HG02973 (cell line): ENCODE measurements at regions not wholly inside any gene's neighbourhood (a gene's known extent, or its start where the extent isn't known, plus 50 kb on each side); places are given as distances from the start of the nearest gene placed in this dataset.
"Not testable (repeated sequence)": the region's sequence is repeated elsewhere in the genome, so short reads cannot be mapped to it uniquely, and the experiment has no call there.

Experiments used
- ATAC-seq: cut with Tn5 transposase; IDR thresholded peaks from one replicate; pipeline ENCODE4 v1.9.1; 2021; ENCODE audit warnings: moderate library complexity; ENCODE audit not compliant: unreplicated experiment

DNA sequence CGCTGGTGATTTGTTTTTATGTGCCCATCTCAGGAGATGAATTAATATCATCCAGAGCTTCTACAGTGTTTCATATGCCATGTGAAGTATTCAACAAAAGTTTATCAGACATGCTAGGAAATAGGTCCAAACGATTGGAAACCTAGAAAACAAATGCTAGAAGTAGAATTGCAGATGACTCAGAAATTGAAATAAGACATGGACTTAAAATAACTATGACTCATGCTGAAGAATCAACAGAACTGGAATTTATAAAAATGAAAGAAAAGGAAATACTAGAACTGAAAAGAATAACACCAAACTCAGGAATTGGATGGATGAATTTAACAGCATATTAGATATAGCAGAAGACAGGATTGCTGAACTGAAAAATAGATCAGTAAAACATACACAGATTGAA, 172.7 kb upstream of the GIMD1 start:
- ATAC-seq, result no peak

DNA sequence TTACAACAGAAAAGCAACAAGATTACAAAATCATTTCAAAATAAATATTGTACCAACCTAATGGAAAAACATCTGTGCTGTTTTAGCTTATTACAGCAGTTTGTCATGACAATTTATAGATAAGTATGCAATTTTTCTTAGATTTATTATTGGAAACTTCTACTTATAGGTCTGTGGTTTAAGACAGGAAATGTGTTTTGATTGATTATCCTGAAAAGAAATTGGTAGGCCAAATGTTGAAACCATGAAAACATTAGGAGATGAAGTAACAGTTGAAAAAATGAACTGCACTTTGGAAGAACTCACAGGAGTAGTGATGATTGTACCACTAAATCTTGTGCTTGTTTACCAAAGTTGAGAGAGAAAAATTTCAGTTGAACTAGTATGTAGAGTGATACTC, 162.2 kb upstream of the GIMD1 start:
- ATAC-seq, result no peak

DNA sequence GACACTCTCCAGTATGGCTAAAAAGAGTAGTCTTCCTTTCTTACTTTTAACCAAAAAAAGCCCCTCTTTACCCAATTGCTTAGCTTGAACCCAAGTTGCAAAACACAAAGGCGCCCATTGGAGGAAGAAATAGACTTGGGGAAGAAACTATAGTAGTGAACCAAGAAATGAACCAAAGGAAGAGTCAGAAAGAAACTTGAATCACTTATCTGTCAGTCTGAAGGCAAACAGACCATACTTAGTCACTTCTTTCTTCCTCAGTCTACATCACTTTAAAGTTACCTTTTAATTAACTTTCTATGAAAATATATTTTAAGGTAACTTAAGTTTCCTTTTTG, 161.4 kb upstream of the GIMD1 start:
- no peak for ATAC-seq

DNA sequence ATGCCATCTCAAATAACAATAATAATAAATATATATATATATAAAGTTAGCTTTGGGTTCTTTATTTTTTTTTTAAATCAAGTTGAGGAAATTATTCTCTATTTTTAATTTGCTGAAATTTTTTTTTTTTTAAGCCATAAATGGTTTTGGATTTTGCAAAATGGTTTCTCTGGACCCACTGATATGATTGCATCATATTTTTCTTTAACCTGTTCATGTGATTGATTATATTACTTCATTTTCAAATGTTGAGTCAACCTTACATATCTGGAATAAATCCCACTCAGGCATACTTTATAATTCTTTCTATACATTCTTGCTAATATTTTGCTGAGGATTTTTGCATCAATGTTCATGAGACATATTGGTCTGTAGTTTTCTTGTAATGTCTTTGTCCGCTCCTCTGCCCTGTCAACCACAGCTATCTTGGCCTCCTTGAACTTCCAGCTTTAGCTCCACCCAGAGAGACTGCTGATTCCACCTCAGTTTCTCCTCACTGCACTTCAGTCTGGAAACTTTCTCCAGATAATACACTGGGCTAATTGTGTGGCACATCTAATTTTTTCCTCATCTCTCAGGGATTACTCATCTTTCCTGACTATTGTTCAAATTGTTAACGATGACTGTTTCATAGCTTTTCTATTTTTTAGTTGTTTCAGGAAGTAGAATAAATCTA, 160.9 kb upstream of the GIMD1 start:
- no peak for ATAC-seq

DNA sequence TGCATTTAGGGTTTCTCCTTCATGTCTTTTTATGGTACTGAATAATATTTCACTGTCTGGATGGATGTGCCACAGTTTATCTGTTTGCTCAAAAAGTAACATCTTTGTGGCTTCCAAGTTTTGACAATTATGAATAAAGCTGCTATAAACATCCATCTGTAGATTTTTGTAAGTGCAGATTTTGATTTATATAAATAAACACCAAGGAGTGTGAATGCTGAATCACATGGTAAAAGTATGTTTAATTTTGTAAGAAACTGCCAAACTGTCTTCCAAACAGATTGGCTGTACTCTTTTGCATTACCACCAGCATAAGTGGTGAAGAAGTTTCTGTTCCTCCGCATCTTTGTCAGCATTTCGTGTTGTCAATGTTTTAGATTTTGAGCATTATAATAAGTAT, 158.7 kb upstream of the GIMD1 start:
- ATAC-seq, result no peak

DNA sequence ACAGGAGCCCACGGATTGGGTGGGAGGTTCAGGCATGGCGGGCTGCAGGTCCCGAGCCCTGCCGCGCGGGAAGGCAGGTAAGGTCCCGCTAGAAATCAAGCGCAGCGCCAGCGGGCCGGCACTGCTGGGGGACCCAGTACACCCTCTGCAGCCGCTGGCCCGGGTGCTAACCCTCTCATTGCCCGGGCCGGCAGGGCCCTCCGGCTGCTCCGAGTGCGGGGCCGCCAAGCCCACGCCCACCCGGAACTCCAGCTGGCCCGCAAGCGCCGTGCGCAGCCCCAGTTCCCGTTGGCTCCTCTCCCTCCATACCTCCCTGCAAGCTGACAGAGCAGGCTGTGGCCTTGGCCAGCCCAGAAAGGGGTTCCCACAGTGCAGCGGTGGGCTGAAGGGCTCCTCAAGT, 156.8 kb upstream of the GIMD1 start:
- ATAC-seq, result not testable (repeated sequence)

DNA sequence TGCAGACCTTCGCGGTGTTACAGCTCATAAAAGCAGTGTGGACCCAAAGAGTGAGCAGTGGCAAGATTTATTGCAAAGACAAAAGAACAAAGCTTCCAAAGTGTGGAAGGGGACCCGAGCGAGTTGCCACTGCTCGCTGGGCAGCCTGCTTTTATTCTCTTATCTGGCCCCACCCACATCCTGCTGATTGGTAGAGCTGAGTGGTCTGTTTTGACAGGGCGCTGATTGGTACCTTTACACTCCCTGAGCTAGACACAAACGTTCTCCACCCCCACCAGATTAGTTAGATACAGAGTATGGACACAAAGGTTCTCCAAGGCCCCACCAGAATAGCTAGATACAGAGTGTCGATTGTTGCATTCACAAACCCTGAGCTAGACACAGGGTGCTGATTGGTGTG, 156.2 kb upstream of the GIMD1 start:
- not testable (repeated sequence) for ATAC-seq

DNA sequence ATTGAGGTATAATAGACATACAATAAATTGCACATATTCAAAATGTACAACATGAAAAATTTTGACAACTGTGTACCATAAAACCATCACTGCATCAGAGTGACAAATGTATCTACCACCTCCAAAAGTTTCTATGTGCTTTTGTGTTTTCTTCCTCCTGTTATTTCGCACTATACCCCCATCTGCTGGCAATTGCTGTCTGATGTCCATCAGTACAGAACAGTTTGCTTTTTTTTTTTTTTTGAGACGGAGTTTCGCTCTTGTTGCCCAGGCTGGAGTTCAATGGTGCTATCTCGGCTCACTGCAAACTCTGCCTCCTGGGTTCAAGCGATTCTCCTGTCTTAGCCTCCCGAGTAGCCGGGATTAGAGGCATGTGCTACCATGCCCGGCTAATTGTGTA, 154.3 kb upstream of the GIMD1 start:
- no peak for ATAC-seq

DNA sequence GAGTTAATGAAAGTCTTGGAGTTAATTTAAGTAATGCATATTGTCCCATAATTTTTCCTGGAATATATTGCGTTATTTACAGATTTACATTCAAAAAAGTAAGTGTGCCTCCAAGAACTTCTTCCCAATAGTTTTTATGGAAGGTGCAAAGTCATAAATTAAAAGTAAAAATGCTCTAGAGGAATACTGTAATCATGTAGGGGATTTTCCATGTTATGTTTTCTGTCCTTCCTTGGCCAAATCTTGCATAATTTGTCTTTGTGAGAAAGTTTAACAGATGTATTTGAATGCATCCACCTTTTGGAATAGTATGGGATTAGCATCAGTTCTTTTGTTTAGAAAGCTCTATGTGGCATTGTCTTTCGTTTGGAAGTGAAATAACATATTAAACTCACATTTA, 144.1 kb upstream of the GIMD1 start:
- no peak for ATAC-seq

DNA sequence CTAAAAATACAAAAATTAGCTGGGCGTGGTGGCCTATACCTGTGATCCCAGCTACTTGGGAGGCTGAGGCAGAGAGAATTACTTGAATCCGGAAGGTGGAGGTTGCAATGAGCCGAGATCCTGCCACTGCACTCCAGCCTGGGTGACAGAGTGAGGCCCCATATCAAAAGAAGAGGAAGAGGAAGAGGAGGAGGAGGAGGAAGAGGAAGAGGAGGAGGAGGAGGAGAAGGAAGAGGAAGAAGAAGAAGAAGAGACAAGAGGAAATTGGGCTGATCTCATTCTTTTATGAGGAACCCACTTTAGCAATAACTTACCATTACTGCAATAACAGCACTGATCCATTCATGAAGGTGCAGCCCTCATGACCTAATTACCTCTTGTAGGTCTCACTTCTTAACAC, 138.9 kb upstream of the GIMD1 start:
- ATAC-seq, result no peak

DNA sequence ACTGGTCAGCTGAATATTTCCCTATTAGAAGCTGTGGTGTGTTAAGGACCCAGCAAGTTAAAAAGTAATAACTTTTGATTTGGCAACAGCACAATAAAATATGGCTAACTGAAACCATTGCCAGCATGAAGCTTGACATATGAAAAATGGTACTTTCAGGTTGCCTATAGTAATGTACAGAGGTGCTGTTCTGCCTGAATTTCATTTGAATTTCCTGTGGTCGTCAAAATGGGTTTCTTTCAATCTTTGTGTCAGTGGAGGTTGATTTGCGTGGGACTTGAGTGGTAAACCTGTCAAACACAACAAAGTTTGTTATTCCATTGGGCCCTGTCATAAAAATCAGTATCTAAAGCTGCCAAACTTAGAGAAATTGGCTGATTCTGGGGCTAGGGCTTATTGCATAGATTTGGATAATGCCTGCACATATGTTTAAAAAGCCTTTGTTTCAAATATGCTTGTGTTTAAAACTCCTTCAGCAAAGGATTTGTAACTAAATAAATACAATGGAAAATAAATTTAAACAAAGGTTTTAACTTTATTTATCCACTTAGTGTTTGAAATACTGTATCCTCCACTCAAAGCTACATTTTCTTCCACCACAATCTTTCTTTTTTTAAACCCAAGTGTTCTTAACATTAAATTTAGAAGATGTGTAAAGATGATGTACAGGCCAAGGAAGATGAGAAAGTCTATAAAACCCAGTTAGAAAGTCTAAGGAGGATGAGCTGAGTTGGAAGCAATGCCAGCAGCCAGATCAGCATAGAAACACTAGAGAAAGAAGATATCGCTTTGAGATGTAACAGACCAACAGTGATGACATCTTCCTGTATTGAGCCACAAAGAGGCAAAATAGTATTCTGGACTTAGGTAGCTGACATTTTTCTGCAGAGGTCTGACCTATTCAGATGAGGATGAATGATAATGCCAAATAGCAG, 134.8 kb upstream of the GIMD1 start:
- ATAC-seq, result no peak

DNA sequence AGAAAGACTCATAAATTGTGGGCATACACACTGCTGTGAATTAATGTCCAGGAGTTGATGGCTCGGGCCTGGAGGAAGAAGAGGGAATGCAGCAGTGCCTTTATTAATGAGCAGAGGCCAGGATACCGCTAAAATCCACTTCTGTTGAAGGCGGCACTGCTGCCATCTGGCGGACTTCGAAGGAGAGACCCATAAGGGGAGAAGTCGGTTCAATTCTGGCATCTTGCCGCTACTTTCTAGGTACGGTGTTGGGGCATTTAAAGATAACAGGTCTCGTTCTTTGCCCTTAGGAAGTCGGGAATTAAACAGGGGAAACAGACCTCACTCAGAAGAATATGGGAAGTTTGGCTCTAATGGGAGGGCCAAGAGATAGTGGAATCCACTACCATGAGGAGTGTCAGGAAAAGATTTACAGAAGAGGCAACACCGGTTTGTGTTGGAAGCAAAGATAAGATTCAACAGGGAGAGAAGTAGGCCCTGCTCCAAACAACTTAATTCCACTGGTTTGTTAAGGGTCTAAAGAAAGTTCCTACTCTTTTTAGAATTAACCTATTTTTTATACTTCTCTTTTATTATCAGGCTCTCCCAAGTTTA, 133.6 kb upstream of the GIMD1 start:
- ATAC-seq, result peak; percentile 93

DNA sequence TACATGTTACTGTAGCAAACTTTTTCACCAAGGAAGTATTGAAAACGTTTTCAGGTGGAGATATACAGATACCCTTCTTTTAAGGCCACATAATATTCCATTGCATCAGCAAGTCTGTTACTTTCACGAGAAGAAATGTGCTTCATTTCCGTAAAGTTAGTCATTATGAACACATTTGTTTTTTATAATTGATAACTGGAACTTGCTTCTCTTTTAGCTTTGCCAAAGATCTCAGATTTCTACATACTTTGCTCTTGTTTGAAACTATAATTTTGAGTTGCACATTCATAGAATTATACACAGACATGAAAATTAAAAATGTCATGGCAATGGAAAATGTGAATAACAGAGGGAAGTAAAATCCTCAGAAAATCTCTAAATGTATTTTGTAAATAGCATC, 128.7 kb upstream of the GIMD1 start:
- ATAC-seq, result no peak

DNA sequence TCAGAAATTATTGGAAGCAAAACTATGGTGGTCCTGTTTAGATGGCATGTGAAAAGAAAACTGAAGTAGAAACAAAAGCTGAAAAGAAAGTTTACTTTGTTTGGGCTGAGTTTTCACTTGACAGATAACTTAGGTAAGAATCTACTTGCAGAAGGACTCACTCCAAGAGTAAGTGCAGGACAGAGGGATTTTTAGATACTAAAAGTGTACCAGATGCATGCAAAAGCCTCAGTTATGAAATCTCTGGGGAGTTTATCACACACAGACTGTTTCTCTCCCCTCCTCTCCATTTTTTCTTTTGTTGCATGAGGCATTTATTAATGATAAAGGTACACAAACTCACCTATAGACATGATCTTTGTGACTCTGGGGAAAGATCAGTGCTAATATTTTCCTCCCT, 127.5 kb upstream of the GIMD1 start:
- ATAC-seq, result no peak

DNA sequence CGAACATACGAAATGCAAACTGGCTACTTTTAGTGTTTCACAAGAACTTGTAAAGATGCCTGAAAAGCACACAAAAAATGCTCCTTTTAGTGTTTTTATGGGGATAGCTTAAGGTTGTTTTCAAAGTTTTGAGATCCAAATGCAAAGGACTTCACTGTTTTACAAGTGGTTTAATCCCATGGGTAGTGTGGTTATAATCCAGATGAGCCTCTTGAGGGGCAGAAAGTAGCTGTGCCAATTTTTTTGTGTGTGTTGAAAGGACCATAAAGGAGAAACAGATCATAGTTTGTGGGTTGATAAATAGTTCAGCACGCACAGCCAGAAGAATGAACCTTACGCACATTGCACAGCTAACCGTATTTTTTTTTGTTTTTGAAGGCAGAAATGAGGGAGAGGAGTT, 126.9 kb upstream of the GIMD1 start:
- ATAC-seq, result no peak

DNA sequence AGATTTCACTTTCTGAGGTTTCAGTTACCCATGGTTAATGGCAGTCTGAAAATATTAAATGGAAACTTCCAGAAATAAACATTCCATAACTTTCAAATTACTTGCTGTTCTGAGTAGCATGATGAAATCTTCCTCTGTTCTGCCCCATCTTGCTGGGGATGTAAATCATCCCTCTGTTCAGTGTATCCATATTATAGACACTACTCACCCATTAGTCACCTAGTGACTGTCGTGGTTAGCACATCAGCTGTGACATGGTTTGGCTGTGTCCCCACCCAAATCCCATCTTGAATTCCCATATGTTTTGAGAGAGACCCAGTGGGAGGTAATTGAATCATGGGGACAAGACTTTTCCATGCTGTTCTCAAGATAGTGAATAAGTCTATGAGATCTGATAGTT, 125.5 kb upstream of the GIMD1 start:
- no peak for ATAC-seq

DNA sequence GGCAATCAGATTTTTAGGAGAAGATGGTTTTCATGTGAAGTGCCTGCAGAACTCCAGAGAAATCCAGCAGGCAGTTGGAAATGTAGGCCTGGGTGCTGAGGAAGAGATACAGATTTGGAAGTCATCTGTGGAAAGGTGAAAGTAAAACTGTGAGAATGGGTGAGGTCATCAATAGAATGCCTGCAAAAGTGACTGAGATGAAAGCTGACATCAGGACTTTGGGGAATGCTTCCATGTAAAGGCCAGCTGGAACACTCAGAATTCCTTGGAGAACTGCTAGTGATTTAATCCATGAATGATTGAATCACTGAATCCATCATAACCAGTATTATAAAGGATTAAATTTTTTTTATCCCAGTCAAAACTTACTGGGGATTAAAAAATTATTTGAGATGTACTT, 124.5 kb upstream of the GIMD1 start:
- ATAC-seq, result no peak

DNA sequence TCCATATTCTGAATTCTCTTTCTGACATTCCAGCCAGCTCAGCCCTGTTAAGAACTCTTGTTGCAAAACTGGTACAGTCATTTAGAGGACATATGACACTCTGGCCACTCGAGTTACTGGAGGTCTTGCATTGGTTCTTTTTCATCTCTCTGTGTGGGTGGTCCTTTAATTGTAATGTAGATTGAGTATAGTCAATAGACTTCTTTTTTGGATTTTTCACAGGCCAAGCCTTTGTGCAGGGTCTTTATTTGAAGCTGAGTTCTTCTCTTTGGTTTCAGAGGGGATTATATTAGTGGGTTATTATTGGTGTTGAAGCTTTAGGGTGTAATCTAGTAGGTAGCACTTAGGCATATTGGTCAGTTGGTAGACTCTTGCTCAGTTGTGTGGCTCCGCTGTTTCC, 118.0 kb upstream of the GIMD1 start:
- ATAC-seq, result no peak

DNA sequence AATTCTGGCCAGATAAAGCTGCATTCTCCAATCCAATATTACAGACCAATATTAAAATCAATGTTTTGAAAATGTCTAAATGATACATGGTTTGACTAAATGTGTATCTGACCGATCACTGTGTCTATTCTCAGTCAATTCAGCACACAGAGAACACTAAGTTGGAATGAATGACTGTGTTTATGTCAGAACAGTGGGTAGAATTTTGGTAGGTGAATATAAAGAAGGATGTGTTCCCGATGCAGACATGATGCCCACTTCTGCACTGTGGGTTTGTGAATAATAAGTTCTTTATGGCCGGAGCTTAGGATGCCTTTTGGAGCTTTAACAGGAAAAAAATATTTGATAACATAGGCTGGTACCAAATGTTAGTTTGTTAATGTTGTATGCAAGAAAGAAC, 113.2 kb upstream of the GIMD1 start:
- no peak for ATAC-seq

DNA sequence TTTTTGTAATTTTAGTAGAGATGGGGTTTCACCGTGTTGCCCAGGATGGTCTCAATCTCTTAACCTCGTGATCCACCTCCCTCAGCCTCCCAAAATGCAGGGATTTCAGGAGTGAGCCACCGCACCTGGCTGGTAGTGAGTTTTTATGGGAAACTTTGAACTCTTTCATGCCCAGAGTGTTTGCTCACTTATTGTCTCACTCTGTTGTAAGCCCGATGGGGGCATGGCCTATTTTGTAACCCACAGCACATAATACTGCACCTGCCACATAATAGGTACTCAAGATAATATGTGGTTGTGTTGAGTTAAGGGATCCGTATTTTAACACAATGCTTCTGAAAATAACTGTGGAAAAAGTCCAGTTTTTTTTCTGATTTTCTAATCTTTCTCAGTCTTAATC, 109.6 kb upstream of the GIMD1 start:
- ATAC-seq, result no peak

DNA sequence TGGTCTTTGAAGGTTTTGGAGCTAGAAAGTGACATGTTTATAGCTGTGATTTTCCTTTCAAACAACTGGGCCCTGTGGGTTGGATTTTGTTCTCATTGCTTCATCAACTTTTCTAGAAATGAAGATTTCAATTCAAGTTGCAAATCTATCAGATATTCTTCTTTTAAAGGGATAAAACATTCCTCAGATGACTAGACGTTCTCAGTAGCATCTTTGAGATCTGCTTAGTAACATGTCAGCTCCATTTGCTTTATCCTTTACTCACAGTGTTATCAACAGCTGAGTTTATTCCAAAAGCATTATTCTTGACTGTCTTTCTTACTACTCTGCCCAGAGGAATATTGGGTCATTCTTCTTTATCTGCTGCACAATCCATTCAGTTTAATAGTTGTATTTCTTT, 108.2 kb upstream of the GIMD1 start:
- ATAC-seq, result no peak

DNA sequence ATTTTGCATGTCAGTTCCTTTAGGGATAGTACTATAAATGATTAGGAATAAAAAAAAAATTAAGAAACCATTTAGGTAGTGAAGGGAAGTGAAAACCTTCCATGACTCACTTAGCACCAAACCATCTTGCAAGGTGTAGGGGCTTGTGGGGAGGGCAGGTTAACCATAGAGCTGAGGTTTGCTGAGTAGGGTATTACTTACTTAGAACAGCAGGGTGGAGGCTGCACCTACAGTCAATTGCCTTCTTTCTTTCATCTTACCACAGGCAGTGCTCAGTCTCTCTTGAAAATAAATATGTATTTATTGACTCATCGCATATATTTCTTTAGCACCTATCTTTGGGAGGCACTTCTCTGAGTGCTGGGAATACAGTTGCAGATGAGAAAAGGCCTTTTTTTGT, 104.9 kb upstream of the GIMD1 start:
- no peak for ATAC-seq
